Activated CD4-positive, CD25-positive, alpha-beta regulatory T cell (primary cell): ENCODE measurements at regions not wholly inside any gene's neighbourhood (a gene's known extent, or its start where the extent isn't known, plus 50 kb on each side); places are given as distances from the start of the nearest gene placed in this dataset.
"Not testable (repeated sequence)": the region's sequence is repeated elsewhere in the genome, so short reads cannot be mapped to it uniquely, and the experiment has no call there.

Experiments used
- DNase-seq, 4 experiments: peaks; one replicate each; lab custom pipeline; 2025; lab: John Stamatoyannopoulos, UW

GRCh38 chr4:3961091-3961672 is 195.0 kb downstream of the ADRA2C start:
- not testable (repeated sequence) for DNase-seq

GRCh38 chr4:3964572-3965278 is 198.5 kb downstream of the ADRA2C start:
- not testable (repeated sequence) for DNase-seq

GRCh38 chr4:3967204-3967603 is 201.0 kb downstream of the ADRA2C start:
- not testable (repeated sequence) for DNase-seq

GRCh38 chr4:3972626-3973025 is 206.4 kb downstream of the ADRA2C start:
- not testable (repeated sequence) for DNase-seq

- DNase-seq: not testable (repeated sequence)
Measured at GRCh38 chr4:3973581-3974200, 207.5 kb downstream of the ADRA2C start.

GRCh38 chr4:3983518-3984125 is 217.4 kb downstream of the ADRA2C start:
- not testable (repeated sequence) for DNase-seq

GRCh38 chr4:3984796-3985195 is 218.6 kb downstream of the ADRA2C start:
- DNase-seq: not testable (repeated sequence)

- DNase-seq: not testable (repeated sequence)
Measured at GRCh38 chr4:3986412-3986811, 220.2 kb downstream of the ADRA2C start.

GRCh38 chr4:3997386-3997785 is 229.3 kb downstream of the OTOP1 start:
- not testable (repeated sequence) for DNase-seq

GRCh38 chr4:4004036-4004435 is 222.7 kb downstream of the OTOP1 start:
- not testable (repeated sequence) for DNase-seq

GRCh38 chr4:4004702-4005101 is 222.0 kb downstream of the OTOP1 start:
- DNase-seq: not testable (repeated sequence)

- DNase-seq: not testable (repeated sequence)
Measured at GRCh38 chr4:4006356-4006755, 220.4 kb downstream of the OTOP1 start.

GRCh38 chr4:4019071-4019470 is 207.7 kb downstream of the OTOP1 start:
- DNase-seq: not testable (repeated sequence)

- not testable (repeated sequence) for DNase-seq
Measured at GRCh38 chr4:4021161-4021560, 205.6 kb downstream of the OTOP1 start.

- DNase-seq: not testable (repeated sequence)
Measured at GRCh38 chr4:4026708-4027107, 200.0 kb downstream of the OTOP1 start.

GRCh38 chr4:4028752-4029151 is 198.0 kb downstream of the OTOP1 start:
- DNase-seq: not testable (repeated sequence)

- DNase-seq: not testable (repeated sequence)
Measured at GRCh38 chr4:4030509-4030908, 196.2 kb downstream of the OTOP1 start.

- not testable (repeated sequence) for DNase-seq
Measured at GRCh38 chr4:4031446-4032135, 195.1 kb downstream of the OTOP1 start.

- not testable (repeated sequence) for DNase-seq
Measured at GRCh38 chr4:4032364-4032763, 194.4 kb downstream of the OTOP1 start.

GRCh38 chr4:4032801-4033605 is 193.7 kb downstream of the OTOP1 start:
- DNase-seq: not testable (repeated sequence)
